ENCODE measurements at regions not wholly inside any gene's neighbourhood (a gene's known extent, or its start where the extent isn't known, plus 50 kb on each side); places are given as distances from the start of the nearest gene placed in this dataset.

DNA sequence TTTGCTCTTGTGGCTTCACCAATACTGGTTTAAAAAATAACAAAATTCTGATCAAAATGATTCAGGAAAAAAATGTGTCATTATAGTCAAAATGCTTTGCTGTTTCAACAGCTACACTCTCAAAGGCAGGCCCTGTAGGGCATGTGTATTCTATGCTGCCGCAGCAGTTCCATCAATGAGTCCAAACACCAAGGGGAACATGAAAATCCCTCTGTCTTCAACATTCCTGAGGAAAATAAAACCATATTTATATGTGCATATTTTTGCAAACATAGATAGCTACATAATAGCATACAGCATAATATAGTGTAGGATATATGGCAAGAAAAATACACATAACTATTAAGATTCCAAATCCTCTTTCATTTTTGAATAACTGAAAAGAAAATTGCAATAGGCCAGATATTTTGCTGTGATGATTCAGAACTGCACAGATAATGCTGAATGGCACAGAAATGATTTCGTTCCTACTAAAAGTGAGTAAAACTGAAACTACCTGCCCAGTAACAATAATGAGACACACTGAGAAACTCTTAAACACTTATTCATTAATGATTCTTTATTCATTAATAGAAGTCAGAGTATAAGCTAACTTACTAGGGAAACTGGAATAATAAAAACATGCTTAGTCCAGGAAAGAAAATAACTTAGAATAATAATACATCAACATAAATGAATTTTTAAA lies 343.8 kb downstream of the SUCLG1 start:
- TF ChIP-seq MAX (IDR thresholded peaks at IDR 0.05) (no peak), CEBPB (IDR thresholded peaks at IDR 0.05) (no peak), YY1 (IDR thresholded peaks at IDR 0.05; ENCODE audit: low read depth) (no peak), TAF1 (IDR thresholded peaks at IDR 0.05; ENCODE audit: low read depth) (no peak), NFIC (IDR thresholded peaks at IDR 0.05) (no peak), EP300 (IDR thresholded peaks at IDR 0.05; ENCODE audit: borderline replicate concordance) (no peak), USF1 (IDR thresholded peaks at IDR 0.05) (no peak), CREB1 (IDR thresholded peaks at IDR 0.05; ENCODE audit: low read depth) (no peak)
- TF ChIP-seq, protein P1, sequence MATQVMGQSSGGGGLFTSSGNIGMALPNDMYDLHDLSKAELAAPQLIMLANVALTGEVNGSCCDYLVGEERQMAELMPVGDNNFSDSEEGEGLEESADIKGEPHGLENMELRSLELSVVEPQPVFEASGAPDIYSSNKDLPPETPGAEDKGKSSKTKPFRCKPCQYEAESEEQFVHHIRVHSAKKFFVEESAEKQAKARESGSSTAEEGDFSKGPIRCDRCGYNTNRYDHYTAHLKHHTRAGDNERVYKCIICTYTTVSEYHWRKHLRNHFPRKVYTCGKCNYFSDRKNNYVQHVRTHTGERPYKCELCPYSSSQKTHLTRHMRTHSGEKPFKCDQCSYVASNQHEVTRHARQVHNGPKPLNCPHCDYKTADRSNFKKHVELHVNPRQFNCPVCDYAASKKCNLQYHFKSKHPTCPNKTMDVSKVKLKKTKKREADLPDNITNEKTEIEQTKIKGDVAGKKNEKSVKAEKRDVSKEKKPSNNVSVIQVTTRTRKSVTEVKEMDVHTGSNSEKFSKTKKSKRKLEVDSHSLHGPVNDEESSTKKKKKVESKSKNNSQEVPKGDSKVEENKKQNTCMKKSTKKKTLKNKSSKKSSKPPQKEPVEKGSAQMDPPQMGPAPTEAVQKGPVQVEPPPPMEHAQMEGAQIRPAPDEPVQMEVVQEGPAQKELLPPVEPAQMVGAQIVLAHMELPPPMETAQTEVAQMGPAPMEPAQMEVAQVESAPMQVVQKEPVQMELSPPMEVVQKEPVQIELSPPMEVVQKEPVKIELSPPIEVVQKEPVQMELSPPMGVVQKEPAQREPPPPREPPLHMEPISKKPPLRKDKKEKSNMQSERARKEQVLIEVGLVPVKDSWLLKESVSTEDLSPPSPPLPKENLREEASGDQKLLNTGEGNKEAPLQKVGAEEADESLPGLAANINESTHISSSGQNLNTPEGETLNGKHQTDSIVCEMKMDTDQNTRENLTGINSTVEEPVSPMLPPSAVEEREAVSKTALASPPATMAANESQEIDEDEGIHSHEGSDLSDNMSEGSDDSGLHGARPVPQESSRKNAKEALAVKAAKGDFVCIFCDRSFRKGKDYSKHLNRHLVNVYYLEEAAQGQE (IDR thresholded peaks at IDR 0.05; ENCODE audit: low read depth): no peak
